Hepatocyte (in vitro differentiated cells): ENCODE measurements at regions not wholly inside any gene's neighbourhood (a gene's known extent, or its start where the extent isn't known, plus 50 kb on each side); places are given as distances from the start of the nearest gene placed in this dataset.
"Not testable (repeated sequence)": the region's sequence is repeated elsewhere in the genome, so short reads cannot be mapped to it uniquely, and the experiment has no call there.

Experiments
- DNase-seq: peaks from one replicate; pipeline ENCODE4 v3.0.0-alpha.2; 2016; ENCODE audit warnings: low spot score
- H2AFZ ChIP-seq: fragments of 200-600 bp; sonication (generic); 2 replicates; pipeline ENCODE4 v1.6.0; 2016; ENCODE audit warnings: antibody characterized with exemption, mild to moderate bottlenecking
- H3K27ac ChIP-seq: fragments of 200-600 bp; sonication (generic); 2 replicates; pipeline ENCODE4 v1.5.1; 2016; ENCODE audit warnings: mild to moderate bottlenecking
- H3K27me3 ChIP-seq: fragments of 200-600 bp; sonication (generic); 2 replicates; pipeline ENCODE4 v1.6.1; 2016
- H3K36me3 ChIP-seq: fragments of 200-600 bp; sonication (generic); replicated peaks from 2 replicates; pipeline ENCODE4 v1.5.1; 2016; ENCODE audit warnings: low read depth; ENCODE audit not compliant: insufficient read depth
- H3K4me1 ChIP-seq: fragments of 200-600 bp; sonication (generic); 2 replicates; pipeline ENCODE4 v1.5.1; 2016; ENCODE audit warnings: mild to moderate bottlenecking, moderate library complexity; ENCODE audit not compliant: insufficient read depth
- H3K4me2 ChIP-seq: fragments of 200-600 bp; sonication (generic); 2 replicates; pipeline ENCODE4 v1.6.0; 2016
- H3K4me3 ChIP-seq: fragments of 200-600 bp; sonication (generic); 2 replicates; pipeline ENCODE4 v1.5.1; 2016; ENCODE audit warnings: mild to moderate bottlenecking
- H3K79me2 ChIP-seq: fragments of 200-600 bp; sonication (generic); 2 replicates; pipeline ENCODE4 v1.6.0; 2017; ENCODE audit warnings: mild to moderate bottlenecking
- H3K9me2 ChIP-seq: fragments of 200-600 bp; sonication (generic); replicated peaks from 2 replicates; pipeline ENCODE4 v1.6.0; 2017; ENCODE audit warnings: mild to moderate bottlenecking; ENCODE audit not compliant: insufficient read depth
- H3K9me3 ChIP-seq: fragments of 200-600 bp; sonication (generic); 2 replicates; pipeline ENCODE4 v1.5.1; 2016; ENCODE audit warnings: low read depth, mild to moderate bottlenecking
- H4K20me1 ChIP-seq: fragments of 200-600 bp; sonication (generic); 2 replicates; pipeline ENCODE4 v1.6.0; 2016; ENCODE audit warnings: mild to moderate bottlenecking; ENCODE audit not compliant: insufficient read depth, poor library complexity, severe bottlenecking
- EZH2 ChIP-seq: fragments of 200-600 bp; sonication (generic); IDR thresholded peaks from 2 replicates; pipeline ENCODE4 v1.6.1; 2016; ENCODE audit warnings: antibody characterized with exemption, mild to moderate bottlenecking, borderline replicate concordance
- EZH2phosphoT487 ChIP-seq: fragments of 200-600 bp; sonication (generic); IDR thresholded peaks from one replicate; pipeline ENCODE4 v1.6.1; 2018; ENCODE audit warnings: antibody characterized with exemption, mild to moderate bottlenecking, low read depth, moderate library complexity; ENCODE audit not compliant: unreplicated experiment, severe bottlenecking
- WGBS: methylation state at CpG from one replicate; pipeline ENCODE4 v1.1.6; 2016; ENCODE audit warnings: low lambda C conversion rate; ENCODE audit errors: missing lambda C conversion rate; 5-methylcytosine and 5-hydroxymethylcytosine counted together
- TF ChIP-seq, protein P1 (sequence below): fragments of 200-600 bp; sonication (generic); IDR thresholded peaks from 2 replicates; pipeline ENCODE4 v1.5.1; 2016; ENCODE audit warnings: antibody characterized with exemption, mild to moderate bottlenecking; ENCODE audit not compliant: poor library complexity

DNA sequence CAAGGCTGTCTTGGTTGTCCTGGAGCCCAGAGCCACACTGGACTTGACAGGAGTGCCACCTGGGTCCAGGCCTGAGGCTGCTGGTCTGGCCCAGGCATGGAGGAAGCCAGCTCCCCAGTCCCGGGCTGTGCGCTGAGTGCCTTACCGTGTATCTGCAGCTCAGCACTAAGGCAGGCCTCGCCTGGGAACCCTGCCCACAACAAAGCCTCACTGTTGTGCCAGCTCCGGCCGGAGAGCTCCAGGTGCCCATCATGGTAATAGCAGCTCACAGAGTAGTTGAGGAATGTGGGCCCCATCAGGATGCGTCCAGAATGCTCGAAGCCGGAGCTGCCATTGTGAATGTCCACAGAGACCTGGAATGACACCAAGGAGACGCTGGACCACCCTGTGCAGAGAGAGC lies 72.2 kb downstream of the RMI2 start:
- no peaks in the 10 kb centered on the region for H3K4me1 ChIP-seq
- H3K4me3 ChIP-seq = no peak overlapping the region
- H3K79me2 ChIP-seq = no peaks in the 10 kb centered on the region
- no peaks in the 10 kb centered on the region for H3K9me3 ChIP-seq
- TF ChIP-seq, protein P1, sequence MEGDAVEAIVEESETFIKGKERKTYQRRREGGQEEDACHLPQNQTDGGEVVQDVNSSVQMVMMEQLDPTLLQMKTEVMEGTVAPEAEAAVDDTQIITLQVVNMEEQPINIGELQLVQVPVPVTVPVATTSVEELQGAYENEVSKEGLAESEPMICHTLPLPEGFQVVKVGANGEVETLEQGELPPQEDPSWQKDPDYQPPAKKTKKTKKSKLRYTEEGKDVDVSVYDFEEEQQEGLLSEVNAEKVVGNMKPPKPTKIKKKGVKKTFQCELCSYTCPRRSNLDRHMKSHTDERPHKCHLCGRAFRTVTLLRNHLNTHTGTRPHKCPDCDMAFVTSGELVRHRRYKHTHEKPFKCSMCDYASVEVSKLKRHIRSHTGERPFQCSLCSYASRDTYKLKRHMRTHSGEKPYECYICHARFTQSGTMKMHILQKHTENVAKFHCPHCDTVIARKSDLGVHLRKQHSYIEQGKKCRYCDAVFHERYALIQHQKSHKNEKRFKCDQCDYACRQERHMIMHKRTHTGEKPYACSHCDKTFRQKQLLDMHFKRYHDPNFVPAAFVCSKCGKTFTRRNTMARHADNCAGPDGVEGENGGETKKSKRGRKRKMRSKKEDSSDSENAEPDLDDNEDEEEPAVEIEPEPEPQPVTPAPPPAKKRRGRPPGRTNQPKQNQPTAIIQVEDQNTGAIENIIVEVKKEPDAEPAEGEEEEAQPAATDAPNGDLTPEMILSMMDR = no peak
- no peak for TF ChIP-seq EZH2phosphoT487
- TF ChIP-seq EZH2 = no peak
- no peaks in the 10 kb centered on the region for H4K20me1 ChIP-seq
- 94% methylated on average over 10 of the region's 10 CpGs for WGBS
- no peaks in the 10 kb centered on the region for H3K27me3 ChIP-seq
- no peak overlapping the region for H2AFZ ChIP-seq
- no peak overlapping the region for H3K4me2 ChIP-seq
- no peak for DNase-seq
- H3K36me3 ChIP-seq = no peaks in the 10 kb centered on the region
- H3K27ac ChIP-seq = no peak overlapping the region
- no peaks in the 10 kb centered on the region for H3K9me2 ChIP-seq

DNA sequence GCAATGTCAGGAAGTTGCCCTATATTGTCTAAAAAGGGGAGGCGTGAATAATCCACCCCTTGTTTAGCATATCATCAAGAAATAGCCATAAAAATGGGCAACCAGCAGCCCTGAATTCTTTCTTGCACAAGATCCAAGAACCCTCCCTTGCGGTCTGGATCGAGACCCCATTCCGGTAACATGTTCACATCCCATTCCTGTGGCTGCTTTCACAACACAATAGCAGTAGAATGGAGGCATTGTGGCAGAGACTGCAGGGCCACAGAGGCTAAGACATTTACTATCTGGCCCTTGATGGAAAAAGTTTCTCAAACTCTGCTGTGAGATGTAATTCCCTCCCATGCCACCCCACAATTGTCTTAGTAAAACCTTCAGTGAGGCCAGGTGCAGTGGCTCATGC lies 73.2 kb downstream of the RMI2 start:
- Histone ChIP-seq H3K4me1 (no peaks in the 10 kb centered on the region), H3K79me2 (no peaks in the 10 kb centered on the region), H3K9me2 (no peaks in the 10 kb centered on the region), H3K4me2 (no peak overlapping the region), H3K4me3 (no peak overlapping the region), H3K9me3 (no peaks in the 10 kb centered on the region), H3K36me3 (no peaks in the 10 kb centered on the region), H3K27me3 (no peaks in the 10 kb centered on the region), H4K20me1 (no peaks in the 10 kb centered on the region), H2AFZ (no peak overlapping the region), H3K27ac (no peak overlapping the region)
- no peak for DNase-seq
- WGBS = 94% methylated on average over 4 of the region's 4 CpGs
- TF ChIP-seq, protein P1 = no peak
- TF ChIP-seq EZH2phosphoT487 = no peak
- no peak for TF ChIP-seq EZH2

DNA sequence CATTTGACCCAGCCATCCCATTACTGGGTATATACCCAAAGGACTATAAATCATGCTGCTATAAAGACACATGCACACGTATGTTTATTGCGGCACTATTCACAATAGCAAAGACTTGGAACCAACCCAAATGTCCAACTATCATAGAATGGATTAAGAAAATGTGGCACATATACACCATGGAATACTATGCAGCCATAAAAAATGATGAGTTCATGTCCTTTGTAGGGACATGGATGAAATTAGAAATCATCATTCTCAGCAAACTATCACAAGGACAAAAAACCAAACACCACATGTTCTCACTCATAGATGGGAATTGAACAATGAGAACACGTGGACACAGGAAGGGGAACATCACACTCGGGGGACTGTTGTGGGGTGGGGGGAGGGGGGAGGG lies 74.8 kb downstream of the RMI2 start:
- H3K27me3 ChIP-seq, H3K9me3 ChIP-seq, H3K9me2 ChIP-seq, H2AFZ ChIP-seq, H3K79me2 ChIP-seq, DNase-seq, H3K4me3 ChIP-seq, H3K27ac ChIP-seq, H3K36me3 ChIP-seq, H3K4me1 ChIP-seq, H3K4me2 ChIP-seq, H4K20me1 ChIP-seq: not testable (repeated sequence)
- WGBS = 96% methylated on average over 2 of the region's 4 CpGs

DNA sequence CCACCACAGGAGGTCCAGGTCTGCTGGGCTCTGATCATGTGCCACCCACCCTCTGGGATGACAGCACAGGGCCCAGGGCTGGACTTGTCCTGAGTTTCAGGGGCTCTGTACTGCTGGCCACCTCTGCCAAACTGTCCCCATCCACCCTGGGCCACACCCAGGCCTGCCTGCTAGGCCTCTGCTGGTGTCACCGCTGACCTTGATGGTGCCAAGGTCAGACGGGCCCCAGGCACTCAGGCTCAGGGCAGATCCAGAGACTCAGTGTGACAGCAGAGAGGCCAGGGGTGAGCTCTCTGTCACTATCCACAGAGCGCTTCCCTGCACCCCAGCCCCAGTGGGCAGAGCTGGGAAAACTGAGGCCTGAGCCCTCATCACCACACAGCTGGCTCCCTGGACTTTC lies 75.6 kb downstream of the RMI2 start:
- no peak overlapping the region for H3K4me3 ChIP-seq
- H3K27ac ChIP-seq = no peak overlapping the region
- H4K20me1 ChIP-seq = no peaks in the 10 kb centered on the region
- no peaks in the 10 kb centered on the region for H3K9me2 ChIP-seq
- H3K4me2 ChIP-seq = no peak overlapping the region
- 93% methylated on average over 3 of the region's 3 CpGs for WGBS
- no peaks in the 10 kb centered on the region for H3K27me3 ChIP-seq
- no peaks in the 10 kb centered on the region for H3K9me3 ChIP-seq
- no peaks in the 10 kb centered on the region for H3K36me3 ChIP-seq
- no peaks in the 10 kb centered on the region for H3K79me2 ChIP-seq
- H3K4me1 ChIP-seq = no peaks in the 10 kb centered on the region
- no peak for DNase-seq
- H2AFZ ChIP-seq = no peak overlapping the region
- TF ChIP-seq EZH2phosphoT487 = no peak
- TF ChIP-seq, protein P1 = no peak
- TF ChIP-seq EZH2 = no peak
